Motor neuron (in vitro differentiated cells): ENCODE measurements at regions not wholly inside any gene's neighbourhood (a gene's known extent, or its start where the extent isn't known, plus 50 kb on each side); places are given as distances from the start of the nearest gene placed in this dataset.

ENCODE experiments used
- ATAC-seq, 8 experiments: fragments of 200-7000 bp; cut with Tn5 transposase; replicated peaks in 6 of 8; 2 replicates each; pipeline ENCODE4 v1.8.0; 2021; ENCODE audit warnings: mild to moderate bottlenecking in 8 of 8, moderate library complexity in 8 of 8
- H3K27ac ChIP-seq, 2 donors: fragments of 250-450 bp; sonication (Bioruptor Pico); 2 replicates each; pipeline ENCODE4 v1.9.0; 2021; ENCODE audit warnings: antibody characterized with exemption in 2 of 2, mild to moderate bottlenecking in 2 of 2, moderate library complexity in 1 of 2
- H3K4me1 ChIP-seq, 2 donors: fragments of 250-450 bp; sonication (Bioruptor Pico); replicated peaks in 1 of 2; 2 replicates each; pipeline ENCODE4 v1.6.1; 2021; ENCODE audit warnings: antibody characterized with exemption in 2 of 2, mild to moderate bottlenecking in 2 of 2, moderate library complexity in 1 of 2
- H3K4me3 ChIP-seq, 5 donors: fragments of 250-450 bp; sonication (Bioruptor Pico); 2 replicates each; pipeline ENCODE4 v1.9.0; 2021; ENCODE audit warnings: antibody characterized with exemption in 5 of 5, mild to moderate bottlenecking in 5 of 5, moderate library complexity in 4 of 5
- WGBS, 10 experiments: fragments of 450-650 bp; shearing (Covaris generic); methylation state at CpG; one replicate each; pipeline ENCODE4 v1.0.0; 2022; 5-methylcytosine and 5-hydroxymethylcytosine counted together
- in situ Hi-C, 9 experiments: fragments of 400-800 bp; cut with MboI; loops; one replicate each; pipeline ENCODE4 v1.15.0; 2021; ENCODE audit warnings: low sequenced_read_pairs in 9 of 9, low pct_unique_long_range_greater_than_20kb in 2 of 9; ENCODE audit not compliant: unreplicated experiment in 9 of 9

GRCh38 chr1:198873696-198874230 is 234.9 kb downstream of the PTPRC start:
- H3K4me3 ChIP-seq = no peak overlapping the region
- WGBS, 10 experiments = 58 to 100% (median 99%) methylated on average over 1 to 2 of the region's 2 CpGs
- H3K4me1 ChIP-seq = peaks cover 9 to 15% of the 10 kb centered on the region in 2 donors
- in situ Hi-C loops = no loop called here
- H3K27ac ChIP-seq = no peak overlapping the region
- ATAC-seq = no peak

DNA sequence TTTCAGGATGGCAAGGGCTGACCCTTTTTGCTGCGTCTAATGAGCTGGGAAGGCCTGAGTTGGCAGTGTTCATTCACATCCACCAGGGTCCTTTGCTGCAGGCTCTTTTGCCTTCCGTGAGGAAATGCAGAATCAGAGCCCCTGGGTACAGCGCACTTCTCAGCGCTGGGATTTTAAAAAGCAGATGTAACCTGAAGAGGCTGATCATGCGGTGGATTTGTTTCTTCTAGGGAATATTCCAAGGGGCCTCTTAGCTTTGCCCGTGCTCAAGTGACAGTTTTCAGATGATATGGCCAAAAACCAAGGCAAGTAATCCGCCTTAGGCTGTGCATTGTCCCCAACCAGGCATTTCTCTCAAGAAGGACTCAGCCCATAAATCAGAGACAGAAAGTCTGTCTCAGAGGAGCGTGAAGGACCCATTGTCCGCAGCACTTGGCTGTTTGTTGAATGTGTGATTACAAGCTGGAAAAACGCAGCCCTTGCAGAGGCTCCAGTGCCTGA is 237.6 kb downstream of the PTPRC start:
- 7 to 94% (median 14%) methylated on average over 3 to 10 of the region's 10 CpGs for WGBS, 10 experiments
- H3K4me3 ChIP-seq = peak overlapping the region; percentile 3 to 23 (median 17)

DNA sequence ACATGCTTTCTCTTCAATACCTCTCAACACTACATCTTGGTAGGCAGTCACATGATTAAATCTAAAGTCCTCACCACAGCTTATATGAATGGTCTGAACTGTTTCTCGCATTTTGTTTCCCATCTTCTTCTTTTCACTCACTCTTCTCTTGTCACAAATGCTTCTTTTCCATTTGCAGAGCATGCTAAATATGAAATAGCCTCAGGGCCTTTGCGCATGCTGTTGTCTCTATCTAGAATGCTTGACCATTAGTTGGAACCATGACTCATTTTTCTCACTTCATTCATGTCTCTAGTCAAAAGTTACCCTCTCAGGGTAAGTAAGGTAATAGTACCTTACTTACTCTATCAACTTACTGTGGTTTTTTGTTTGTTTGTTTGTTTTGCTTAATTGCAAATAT is 239.7 kb downstream of the PTPRC start:
- ATAC-seq = peak in 2 of 8 experiments; percentile 35 to 40
- Histone ChIP-seq H3K27ac (no peak overlapping the region), H3K4me3 (no peak overlapping the region), H3K4me1 (peaks cover 17 to 32% of the 10 kb centered on the region in 2 donors)
- WGBS, 10 experiments = 88 to 100% (median 96%) methylated on average over 1 to 2 of the region's 2 CpGs
- in situ Hi-C loops = no loop called here

More for the DNA sequence above, 237.6 kb downstream of the PTPRC start:
- peaks cover 15 to 25% of the 10 kb centered on the region in 2 donors for H3K4me1 ChIP-seq
- H3K27ac ChIP-seq = peak overlapping the region; percentile 55 to 64
- in situ Hi-C loops = no loop called here
- peak in 5 of 8 experiments; percentile 88 to 94 (median 91) for ATAC-seq

DNA sequence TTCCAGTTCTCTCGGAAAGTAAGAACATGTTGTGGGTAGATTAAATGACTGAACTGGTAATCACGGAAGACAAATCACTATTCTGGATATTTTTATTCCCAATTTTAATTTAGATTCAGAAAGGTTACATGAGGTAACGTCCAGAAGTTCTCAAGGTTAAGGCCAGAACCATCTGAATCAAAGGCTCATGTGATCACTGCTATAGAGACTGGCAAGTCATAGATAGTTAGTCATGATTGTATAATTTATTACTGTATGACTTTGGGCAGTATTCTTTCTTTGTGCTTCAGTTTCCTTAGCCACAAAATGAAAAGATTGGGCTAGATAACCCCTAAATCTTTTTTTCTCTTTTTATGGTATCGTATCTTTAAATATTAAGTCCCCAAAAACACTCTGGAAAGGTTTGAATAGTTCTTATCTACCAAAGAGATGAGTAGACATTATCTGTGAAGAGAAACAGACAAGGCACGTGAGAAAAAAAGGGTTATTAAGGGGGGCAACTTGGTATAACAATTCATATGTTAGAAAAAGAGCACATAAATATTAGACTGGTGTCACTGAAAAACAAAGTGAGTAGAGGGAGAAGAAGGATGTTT is 241.0 kb downstream of the PTPRC start:
- H3K4me1 ChIP-seq = peaks cover 17 to 32% of the 10 kb centered on the region in 2 donors
- H3K27ac ChIP-seq = no peak overlapping the region
- WGBS, 10 experiments = 80 to 100% (median 93%) methylated on average over 2 to 5 of the region's 5 CpGs
- in situ Hi-C loops = no loop called here
- ATAC-seq = no peak
- H3K4me3 ChIP-seq = no peak overlapping the region

DNA sequence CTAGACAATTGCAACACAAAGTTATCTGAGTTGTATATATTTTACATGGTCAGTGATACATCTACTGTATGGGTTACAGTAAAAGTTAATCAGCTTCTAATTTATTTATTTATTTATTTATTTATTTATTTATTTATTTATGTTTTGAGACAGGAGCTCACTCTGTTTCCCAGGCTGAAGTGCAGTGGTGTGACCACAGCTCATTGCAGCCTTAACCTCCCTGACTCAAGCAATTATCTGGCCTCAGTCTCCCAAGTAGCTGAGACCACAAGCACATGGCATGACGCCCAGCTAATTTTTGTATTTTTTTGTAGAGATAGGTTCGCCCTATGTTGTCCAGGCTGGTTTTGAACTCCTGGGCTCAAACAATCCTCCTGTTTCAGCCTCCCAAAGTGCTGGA is 241.6 kb downstream of the PTPRC start:
- ATAC-seq = no peak
- WGBS, 10 experiments = 81 to 100% (median 89%) methylated on average over 1 to 2 of the region's 2 CpGs; no CpG with 5 or more reads in 5 of the 10 experiments
- H3K27ac ChIP-seq = peak overlapping the region in 1 of 2 donors; percentile 82

DNA sequence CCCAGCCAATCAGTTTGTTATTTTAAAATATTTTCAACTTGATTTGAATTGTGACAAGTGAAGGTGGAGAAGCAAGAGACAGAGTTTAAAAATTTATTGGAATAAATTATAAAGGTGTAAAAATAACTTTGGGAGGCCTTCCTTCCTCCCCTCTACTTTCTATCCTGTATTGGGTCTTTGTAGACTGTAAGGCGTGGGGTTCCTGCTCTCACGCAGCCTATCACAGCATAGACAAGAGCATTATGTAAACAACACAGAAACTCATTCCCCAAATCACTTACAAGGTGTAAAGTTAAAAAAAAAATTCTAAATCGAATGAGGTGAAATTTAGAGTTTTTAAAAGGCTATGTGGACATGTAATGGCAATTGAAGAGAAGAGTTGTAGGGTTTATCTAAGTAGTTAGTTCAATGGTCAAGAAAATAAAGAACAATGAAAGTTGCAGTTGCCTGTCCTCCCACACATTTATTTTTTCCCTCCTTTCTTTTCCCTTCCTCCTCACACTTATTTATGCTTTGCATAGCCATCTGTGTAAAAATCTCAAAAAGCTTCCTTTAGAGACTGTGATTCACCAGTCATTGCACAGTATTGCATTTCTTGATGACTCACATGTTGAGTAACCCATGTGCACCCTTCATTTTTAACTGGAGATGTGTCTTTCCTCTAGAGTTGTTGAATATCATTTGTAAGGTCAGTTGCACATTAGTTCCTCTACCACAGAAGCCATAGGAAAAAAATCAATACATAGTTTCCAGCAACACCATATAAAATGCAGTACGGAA is 242.2 kb downstream of the PTPRC start:
- H3K4me1 ChIP-seq = peaks cover 14 to 24% of the 10 kb centered on the region in 2 donors
- peak; percentile 50 to 100 (median 76) for ATAC-seq
- in situ Hi-C loops = no loop called here
- 0 to 87% (median 73%) methylated on average over 1 to 4 of the region's 4 CpGs for WGBS, 10 experiments
- peak overlapping the region in 1 of 2 donors; percentile 82 for H3K27ac ChIP-seq
- no peak overlapping the region for H3K4me3 ChIP-seq

More for the DNA sequence above, 241.6 kb downstream of the PTPRC start:
- Histone ChIP-seq H3K4me1 (peaks cover 17 to 30% of the 10 kb centered on the region in 2 donors), H3K4me3 (no peak overlapping the region)
- in situ Hi-C loops = no loop called here

GRCh38 chr1:198883184-198883583 is 244.3 kb downstream of the PTPRC start:
- no peak for ATAC-seq
- peaks cover 9 to 25% of the 10 kb centered on the region in 2 donors for H3K4me1 ChIP-seq
- no peak overlapping the region for H3K4me3 ChIP-seq
- no peak overlapping the region for H3K27ac ChIP-seq
- in situ Hi-C loops = no loop called here

DNA sequence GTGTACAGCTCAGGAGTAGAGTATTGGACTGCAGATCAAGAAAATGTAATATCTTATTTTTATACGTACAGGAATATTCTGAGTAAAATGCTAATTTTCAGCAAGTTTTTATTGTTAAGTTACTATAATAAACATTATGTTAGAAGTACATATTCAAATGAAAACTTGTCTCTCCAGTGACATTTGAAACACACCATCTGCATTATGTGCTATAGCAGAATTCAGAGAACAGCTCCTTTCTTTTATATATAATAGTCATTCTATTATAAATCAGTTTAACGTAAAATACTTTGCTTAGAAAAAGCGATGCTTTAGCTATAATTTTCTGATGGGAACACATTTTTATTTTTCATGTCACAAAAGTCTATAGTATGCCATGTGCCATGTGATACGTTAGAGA is 249.0 kb downstream of the PTPRC start:
- in situ Hi-C loops = no loop called here
- WGBS, 10 experiments = 47 to 95% (median 70%) methylated on average over 4 of the region's 4 CpGs
- Histone ChIP-seq H3K27ac (no peak overlapping the region), H3K4me3 (no peak overlapping the region), H3K4me1 (peaks cover 11 to 20% of the 10 kb centered on the region in 2 donors)
- ATAC-seq = no peak

GRCh38 chr1:198888379-198888943 is 249.6 kb downstream of the PTPRC start:
- WGBS, 10 experiments = 77 to 100% (median 91%) methylated on average over 1 to 3 of the region's 3 CpGs
- no peak overlapping the region for H3K27ac ChIP-seq
- H3K4me1 ChIP-seq = peaks cover 11 to 20% of the 10 kb centered on the region in 2 donors
- ATAC-seq = no peak
- H3K4me3 ChIP-seq = no peak overlapping the region
- in situ Hi-C loops = no loop called here

DNA sequence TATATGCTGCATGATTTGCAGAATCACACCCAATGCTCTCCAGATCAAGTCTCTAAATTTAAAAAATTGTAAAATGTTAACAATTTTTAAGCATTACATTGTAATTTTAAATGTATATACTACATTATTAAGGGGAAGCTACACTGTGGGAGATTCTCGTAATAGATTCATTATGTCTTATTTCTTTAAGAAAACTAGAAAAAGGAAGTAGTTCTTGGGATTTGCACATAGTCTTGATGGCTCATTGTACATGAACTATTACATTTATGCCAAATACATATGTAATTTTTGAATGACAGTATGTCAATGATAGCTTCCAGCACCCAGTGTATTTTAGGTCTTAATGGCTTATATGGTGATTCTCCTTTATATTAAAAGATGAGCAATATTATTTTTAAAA is 250.3 kb downstream of the PTPRC start:
- H3K27ac ChIP-seq = no peak overlapping the region
- H3K4me3 ChIP-seq = no peak overlapping the region
- WGBS, 10 experiments = 60 to 100% (median 86%) methylated on average over 1 of the region's 1 CpG; no CpG with 5 or more reads in 1 of the 10 experiments
- in situ Hi-C loops = no loop called here
- H3K4me1 ChIP-seq = peaks cover 11 to 20% of the 10 kb centered on the region in 2 donors
- no peak for ATAC-seq

GRCh38 chr1:198889749-198890148 is 250.9 kb downstream of the PTPRC start:
- Histone ChIP-seq H3K4me3 (no peak overlapping the region), H3K4me1 (peaks cover 11 to 20% of the 10 kb centered on the region in 2 donors), H3K27ac (no peak overlapping the region)
- no peak for ATAC-seq
- in situ Hi-C loops = no loop called here
- WGBS, 10 experiments = 13 to 100% (median 82%) methylated on average over 1 of the region's 1 CpG; no CpG with 5 or more reads in 2 of the 10 experiments

DNA sequence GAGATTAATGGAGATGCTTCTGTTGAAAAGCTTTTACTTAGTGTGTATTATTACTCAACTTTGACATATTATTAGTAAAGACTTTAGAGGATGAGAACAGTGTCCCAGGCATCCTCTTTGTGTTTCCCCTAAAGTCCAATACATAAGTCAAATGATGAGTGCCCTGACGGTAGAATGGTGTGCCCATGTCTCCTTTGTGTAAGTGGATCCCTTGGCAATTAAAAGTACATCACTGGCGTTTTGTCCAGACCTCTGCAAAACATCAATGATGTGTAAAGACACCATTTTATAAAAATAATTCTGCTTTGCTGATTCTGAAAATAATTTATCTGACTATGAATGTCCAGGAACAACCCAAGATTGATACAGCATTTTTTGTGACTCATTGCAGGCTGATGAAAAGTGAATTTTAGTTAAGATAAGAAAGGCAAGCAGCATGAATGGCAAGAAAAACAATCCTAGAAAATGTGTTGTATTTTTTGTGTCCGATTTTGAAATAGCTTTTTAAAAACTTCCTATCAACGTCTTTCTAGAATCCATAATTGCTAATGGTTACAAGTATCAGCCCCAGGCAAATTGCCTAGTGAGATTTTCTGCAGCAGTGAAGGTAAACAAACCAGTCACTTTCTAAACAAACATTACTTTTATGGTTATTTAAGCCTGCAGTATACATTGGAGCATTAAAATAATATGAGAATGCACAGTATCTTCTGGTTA is 251.5 kb downstream of the PTPRC start:
- peak in 2 of 8 experiments; percentile 36 to 69 for ATAC-seq
- Histone ChIP-seq H3K27ac (no peak overlapping the region), H3K4me3 (no peak overlapping the region), H3K4me1 (peaks cover 11 to 20% of the 10 kb centered on the region in 2 donors)
- 52 to 94% (median 76%) methylated on average over 2 to 4 of the region's 4 CpGs for WGBS, 10 experiments
- in situ Hi-C loops = no loop called here
